ENCODE measurements at regions not wholly inside any gene's neighbourhood (a gene's known extent, or its start where the extent isn't known, plus 50 kb on each side); places are given as distances from the start of the nearest gene placed in this dataset.

GRCh38 chr5:74136276-74136825 lies 504.2 kb downstream of the ENC1 start:
- no peak for DNase-seq

- no peak for DNase-seq
Observed at GRCh38 chr5:74135033-74135432, 505.5 kb downstream of the ENC1 start.

- DNase-seq, result no peak
Observed at GRCh38 chr5:74132485-74132884, 506.5 kb downstream of the ARHGEF28 start.

- no peak for DNase-seq
Observed at GRCh38 chr5:74131250-74131649, 505.3 kb downstream of the ARHGEF28 start.

GRCh38 chr5:74130155-74130897 lies 504.3 kb downstream of the ARHGEF28 start:
- DNase-seq, result no peak

GRCh38 chr5:74127381-74128320 lies 501.7 kb downstream of the ARHGEF28 start:
- no peak for DNase-seq

GRCh38 chr5:74126294-74126693 lies 500.3 kb downstream of the ARHGEF28 start:
- DNase-seq, result no peak

GRCh38 chr5:74124826-74125225 lies 498.8 kb downstream of the ARHGEF28 start:
- DNase-seq, result no peak

GRCh38 chr5:74123929-74124328 lies 497.9 kb downstream of the ARHGEF28 start:
- no peak for DNase-seq

- DNase-seq, result no peak
Observed at GRCh38 chr5:74122979-74123590, 497.1 kb downstream of the ARHGEF28 start.

GRCh38 chr5:74122175-74122574 lies 496.2 kb downstream of the ARHGEF28 start:
- DNase-seq, result no peak

GRCh38 chr5:74120585-74120984 lies 494.6 kb downstream of the ARHGEF28 start:
- no peak for DNase-seq

- DNase-seq, result no peak
Observed at GRCh38 chr5:74118071-74118470, 492.1 kb downstream of the ARHGEF28 start.

GRCh38 chr5:74116984-74117383 lies 491.0 kb downstream of the ARHGEF28 start:
- DNase-seq, result no peak

- DNase-seq, result no peak
Observed at GRCh38 chr5:74116266-74116665, 490.3 kb downstream of the ARHGEF28 start.

GRCh38 chr5:74113927-74114326 lies 487.9 kb downstream of the ARHGEF28 start:
- DNase-seq, result no peak

GRCh38 chr5:74113196-74113540 lies 487.2 kb downstream of the ARHGEF28 start:
- DNase-seq, result no peak

- DNase-seq, result no peak
Observed at GRCh38 chr5:74112372-74113195, 486.6 kb downstream of the ARHGEF28 start.

- no peak for DNase-seq
Observed at GRCh38 chr5:74111764-74112163, 485.8 kb downstream of the ARHGEF28 start.

GRCh38 chr5:74109344-74109743 lies 483.3 kb downstream of the ARHGEF28 start:
- DNase-seq, result no peak

- no peak for DNase-seq
Observed at GRCh38 chr5:74107899-74108298, 481.9 kb downstream of the ARHGEF28 start.

- DNase-seq, result no peak
Observed at GRCh38 chr5:74105126-74105780, 479.3 kb downstream of the ARHGEF28 start.

Data from activated CD8-positive, alpha-beta memory T cell treated with anti-CD3 and anti-CD28 coated beads for 24 hours (primary cell).